HepG2 (cell line): ENCODE measurements at regions not wholly inside any gene's neighbourhood (a gene's known extent, or its start where the extent isn't known, plus 50 kb on each side); places are given as distances from the start of the nearest gene placed in this dataset.

Source experiments
- ATAC-seq: fragments of 200-7000 bp; cut with Tn5 transposase; 3 replicates; pipeline ENCODE4 v1.9.1; 2020; ENCODE audit warnings: mild to moderate bottlenecking, moderate library complexity
- BruUV-seq: library from RNA; stranded (reverse); fragments of 400-500 nt; replicated peaks from 2 replicates; lab custom pipeline; 2021; lab: Mats Ljungman, UMichigan
- CTCF ChIA-PET: fragments of 300-600 bp; formaldehyde crosslinking; extraction: SDS; loops from one replicate; lab custom pipeline; 2021; ENCODE audit warnings: low total read pairs, inconsistent platforms, low intra/inter-chr PET ratio; lab: Yijun Ruan, JAX
- POLR2A ChIA-PET: fragments of 350-600 bp; sonication (Branson Sonifier 250); formaldehyde crosslinking; loops from one replicate; lab custom pipeline; 2020; ENCODE audit warnings: antibody characterized with exemption, inconsistent platforms; lab: Yijun Ruan, JAX
- DNase-seq: peaks from one replicate; pipeline ENCODE4 v3.0.0-alpha.2; 2015; ENCODE audit warnings: low spot score
- FAIRE-seq: peaks from 3 replicates; lab custom pipeline; 2011; peaks lifted over from hg19 to GRCh38; lab: Jason Lieb, UNC
- H2AFZ ChIP-seq: one replicate; pipeline ENCODE4 v1.6.1; 2011; ENCODE audit warnings: low read length, inconsistent platforms
- H3K27ac ChIP-seq: fragments of 300-600 bp; 3 replicates; pipeline ENCODE4 v1.8.0; 2011; ENCODE audit warnings: mixed run types, mild to moderate bottlenecking, mixed read lengths, low read length, inconsistent platforms; ENCODE audit not compliant: insufficient read depth; ENCODE audit errors: extremely low read length
- H3K27me3 ChIP-seq, 2 experiments: fragments of 200-600 bp in 1 of 2; 2 replicates in 1 of 2; 3 replicates in 1 of 2; pipeline versions ENCODE4 v1.6.0 to v1.8.0; 2011; ENCODE audit warnings: low read length in 2 of 2, mild to moderate bottlenecking in 2 of 2, moderate library complexity in 2 of 2, inconsistent platforms in 1 of 2; ENCODE audit not compliant: insufficient read depth in 2 of 2, control insufficient read depth in 1 of 2
- H3K36me3 ChIP-seq, 2 experiments: fragments of 200-600 bp in 1 of 2; replicated peaks in 1 of 2; 2 replicates in 1 of 2; 3 replicates in 1 of 2; pipeline versions ENCODE4 v1.5.1 to v1.8.0; 2011; ENCODE audit warnings: low read length in 2 of 2, inconsistent platforms in 1 of 2; ENCODE audit not compliant: insufficient read depth in 2 of 2, control insufficient read depth in 1 of 2
- H3K4me1 ChIP-seq: 2 replicates; pipeline ENCODE4 v1.5.1; 2012; ENCODE audit warnings: low read length, inconsistent platforms; ENCODE audit not compliant: insufficient read depth
- H3K4me2 ChIP-seq: 2 replicates; pipeline ENCODE4 v1.6.0; 2011; ENCODE audit warnings: low read depth, low read length, inconsistent platforms
- H3K4me3 ChIP-seq, 3 experiments: fragments of 200-600 bp in 1 of 3; sonication (generic), shearing (Covaris generic) in 1 of 3; replicated peaks in 1 of 3; 2 replicates each; pipeline ENCODE4 v1.5.1; 2011 to 2016; ENCODE audit warnings: low read length in 3 of 3, inconsistent platforms in 2 of 3, low read depth in 2 of 3, mild to moderate bottlenecking in 2 of 3, control low read depth in 1 of 3, mixed read lengths in 1 of 3; ENCODE audit not compliant: insufficient read depth in 1 of 3
- H3K79me2 ChIP-seq: one replicate; pipeline ENCODE4 v1.6.1; 2011; ENCODE audit warnings: low read length, inconsistent platforms; ENCODE audit not compliant: insufficient read depth
- H3K9ac ChIP-seq: 2 replicates; pipeline ENCODE4 v1.6.0; 2011; ENCODE audit warnings: mild to moderate bottlenecking, low read depth, low read length, inconsistent platforms; ENCODE audit not compliant: insufficient read depth
- H3K9me3 ChIP-seq: 2 replicates; pipeline ENCODE4 v1.5.1; 2012; ENCODE audit warnings: mild to moderate bottlenecking, low read length
- H4K20me1 ChIP-seq: 2 replicates; pipeline ENCODE4 v1.6.0; 2011; ENCODE audit warnings: inconsistent platforms, mild to moderate bottlenecking, low read length, moderate library complexity; ENCODE audit not compliant: insufficient read depth
- AGO2 ChIP-seq: fragments of 200-400 bp; formaldehyde crosslinking; optimal IDR thresholded peaks from 2 replicates; pipeline ENCODE3; 2017; ENCODE audit warnings: mild to moderate bottlenecking, low read depth, low read length, moderate library complexity
- ATAD3A ChIP-seq: sonication (generic); formaldehyde crosslinking; IDR thresholded peaks from 2 replicates; pipeline ENCODE4 v1.4.0; 2020; ENCODE audit warnings: missing genetic modification reagents
- FOSL2 ChIP-seq: sonication (generic); formaldehyde crosslinking; IDR thresholded peaks from 2 replicates; pipeline ENCODE4 v1.4.0; 2020; ENCODE audit warnings: missing genetic modification reagents
- KAT2B ChIP-seq: fragments of 150-350 bp; IDR thresholded peaks from 2 replicates; pipeline ENCODE4 v1.6.1; 2014; ENCODE audit warnings: low read depth, low read length, borderline replicate concordance
- MAFK ChIP-seq, 2 experiments: IDR thresholded peaks in 1 of 2; conservative IDR thresholded peaks in 1 of 2; 2 replicates each; pipeline ENCODE4 v1.6.1; 2011; ENCODE audit warnings: improper control_type of control experiment in 2 of 2, low read length in 2 of 2
- MZF1 ChIP-seq: sonication (generic); formaldehyde crosslinking; IDR thresholded peaks from 2 replicates; pipeline ENCODE4 v1.8.1; 2023; ENCODE audit warnings: mild to moderate bottlenecking, missing genetic modification reagents, borderline replicate concordance
- PLRG1 ChIP-seq: fragments of 450-650 bp; conservative IDR thresholded peaks from 2 replicates; pipeline ENCODE4 v1.6.1; 2016
- XBP1 ChIP-seq: sonication (generic); formaldehyde crosslinking; IDR thresholded peaks from 2 replicates; pipeline ENCODE4 v1.5.0; 2020; ENCODE audit warnings: missing genetic modification reagents
- ZBTB7A ChIP-seq: sonication (generic); formaldehyde crosslinking; IDR thresholded peaks from 2 replicates; pipeline ENCODE4 v1.8.0; 2022; ENCODE audit warnings: mild to moderate bottlenecking, missing genetic modification reagents
- ZFP36 ChIP-seq: fragments of 150-350 bp; IDR thresholded peaks from 2 replicates; pipeline ENCODE4 v1.6.1; 2018; ENCODE audit warnings: borderline replicate concordance, low read length, low read depth; ENCODE audit not compliant: partially characterized antibody
- ZNF180 ChIP-seq: sonication (generic); formaldehyde crosslinking; IDR thresholded peaks from 2 replicates; pipeline ENCODE4 v1.4.0; 2020; ENCODE audit warnings: low read depth, missing genetic modification reagents, borderline replicate concordance
- ZNF331 ChIP-seq: sonication (generic); formaldehyde crosslinking; IDR thresholded peaks from 2 replicates; pipeline ENCODE4 v1.4.0; 2020; ENCODE audit warnings: missing genetic modification reagents
- ZNF672 ChIP-seq: sonication (generic); formaldehyde crosslinking; IDR thresholded peaks from 2 replicates; pipeline ENCODE4 v1.8.1; 2022; ENCODE audit warnings: missing genetic modification reagents
- WGBS: methylation state at CpG from one replicate; pipeline ENCODE4 v1.1.6; 2017; ENCODE audit warnings: low lambda C conversion rate; 5-methylcytosine and 5-hydroxymethylcytosine counted together
- in situ Hi-C: cut with HindIII; loops from 2 replicates; pipeline ENCODE4 v1.10.0; 2017; ENCODE audit warnings: low pct_unique_long_range_greater_than_20kb; ENCODE audit not compliant: extremely low pct_ligation_motif_present
- intact Hi-C: fragments of 100-400 bp; cut with micrococcal nuclease; formaldehyde crosslinking; loops from one replicate; pipeline ENCODE4 v1.10.0; 2022; ENCODE audit not compliant: unreplicated experiment
- TF ChIP-seq, protein P1 (sequence below): sonication (generic); formaldehyde crosslinking; IDR thresholded peaks from 2 replicates; pipeline ENCODE4 v1.8.0; 2022; ENCODE audit warnings: missing genetic modification reagents, low read depth, mild to moderate bottlenecking, borderline replicate concordance
- TF ChIP-seq, protein P2 (sequence below): sonication (generic); formaldehyde crosslinking; IDR thresholded peaks from 2 replicates; pipeline ENCODE4 v1.5.0; 2020; ENCODE audit warnings: mild to moderate bottlenecking, missing genetic modification reagents, borderline replicate concordance
- TF ChIP-seq, protein P3 (sequence below): IDR thresholded peaks from 2 replicates; pipeline ENCODE4 v1.6.1; 2016; ENCODE audit warnings: low read depth, control low read depth
- TF ChIP-seq, protein P4 (sequence below): sonication (generic); formaldehyde crosslinking; IDR thresholded peaks from 2 replicates; pipeline ENCODE4 v1.8.1; 2023; ENCODE audit warnings: mild to moderate bottlenecking, missing genetic modification reagents

GRCh38 chr10:53135897-53136253, 363.3 kb upstream of the MBL2 start:
- H4K20me1 ChIP-seq: no peaks in the 10 kb centered on the region
- 79% methylated on average over 2 of the region's 2 CpGs for WGBS
- ChIA-PET POLR2A (no interaction called here), CTCF (no interaction called here)
- H3K4me2 ChIP-seq: no peak overlapping the region
- no peak for DNase-seq
- peaks cover 23% of the 10 kb centered on the region for H3K4me1 ChIP-seq
- no peaks in the 10 kb centered on the region for H3K27me3 ChIP-seq
- no peak overlapping the region for H3K4me3 ChIP-seq
- FAIRE-seq: no peak
- no peaks in the 10 kb centered on the region for H3K79me2 ChIP-seq
- in situ Hi-C loops: no loop called here
- TF ChIP-seq AGO2: no peak
- TF ChIP-seq MZF1 (CRISPR knock-in tag): no peak
- no peak for TF ChIP-seq XBP1 (CRISPR knock-in tag)
- TF ChIP-seq, protein P1, sequence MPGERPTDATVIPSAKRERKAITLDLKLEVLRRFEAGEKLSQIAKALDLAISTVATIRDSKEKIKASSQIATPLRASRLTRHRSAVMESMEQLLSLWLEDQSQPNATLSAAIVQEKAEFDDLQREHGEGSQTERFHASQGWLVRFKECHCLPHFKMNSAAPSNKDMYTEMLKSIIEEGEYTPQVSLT: no peak
- TF ChIP-seq, protein P2, sequence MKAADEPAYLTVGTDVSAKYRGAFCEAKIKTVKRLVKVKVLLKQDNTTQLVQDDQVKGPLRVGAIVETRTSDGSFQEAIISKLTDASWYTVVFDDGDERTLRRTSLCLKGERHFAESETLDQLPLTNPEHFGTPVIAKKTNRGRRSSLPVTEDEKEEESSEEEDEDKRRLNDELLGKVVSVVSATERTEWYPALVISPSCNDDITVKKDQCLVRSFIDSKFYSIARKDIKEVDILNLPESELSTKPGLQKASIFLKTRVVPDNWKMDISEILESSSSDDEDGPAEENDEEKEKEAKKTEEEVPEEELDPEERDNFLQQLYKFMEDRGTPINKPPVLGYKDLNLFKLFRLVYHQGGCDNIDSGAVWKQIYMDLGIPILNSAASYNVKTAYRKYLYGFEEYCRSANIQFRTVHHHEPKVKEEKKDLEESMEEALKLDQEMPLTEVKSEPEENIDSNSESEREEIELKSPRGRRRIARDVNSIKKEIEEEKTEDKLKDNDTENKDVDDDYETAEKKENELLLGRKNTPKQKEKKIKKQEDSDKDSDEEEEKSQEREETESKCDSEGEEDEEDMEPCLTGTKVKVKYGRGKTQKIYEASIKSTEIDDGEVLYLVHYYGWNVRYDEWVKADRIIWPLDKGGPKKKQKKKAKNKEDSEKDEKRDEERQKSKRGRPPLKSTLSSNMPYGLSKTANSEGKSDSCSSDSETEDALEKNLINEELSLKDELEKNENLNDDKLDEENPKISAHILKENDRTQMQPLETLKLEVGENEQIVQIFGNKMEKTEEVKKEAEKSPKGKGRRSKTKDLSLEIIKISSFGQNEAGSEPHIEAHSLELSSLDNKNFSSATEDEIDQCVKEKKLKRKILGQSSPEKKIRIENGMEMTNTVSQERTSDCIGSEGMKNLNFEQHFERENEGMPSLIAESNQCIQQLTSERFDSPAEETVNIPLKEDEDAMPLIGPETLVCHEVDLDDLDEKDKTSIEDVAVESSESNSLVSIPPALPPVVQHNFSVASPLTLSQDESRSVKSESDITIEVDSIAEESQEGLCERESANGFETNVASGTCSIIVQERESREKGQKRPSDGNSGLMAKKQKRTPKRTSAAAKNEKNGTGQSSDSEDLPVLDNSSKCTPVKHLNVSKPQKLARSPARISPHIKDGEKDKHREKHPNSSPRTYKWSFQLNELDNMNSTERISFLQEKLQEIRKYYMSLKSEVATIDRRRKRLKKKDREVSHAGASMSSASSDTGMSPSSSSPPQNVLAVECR (CRISPR knock-in tag): no peak
- TF ChIP-seq, protein P3, sequence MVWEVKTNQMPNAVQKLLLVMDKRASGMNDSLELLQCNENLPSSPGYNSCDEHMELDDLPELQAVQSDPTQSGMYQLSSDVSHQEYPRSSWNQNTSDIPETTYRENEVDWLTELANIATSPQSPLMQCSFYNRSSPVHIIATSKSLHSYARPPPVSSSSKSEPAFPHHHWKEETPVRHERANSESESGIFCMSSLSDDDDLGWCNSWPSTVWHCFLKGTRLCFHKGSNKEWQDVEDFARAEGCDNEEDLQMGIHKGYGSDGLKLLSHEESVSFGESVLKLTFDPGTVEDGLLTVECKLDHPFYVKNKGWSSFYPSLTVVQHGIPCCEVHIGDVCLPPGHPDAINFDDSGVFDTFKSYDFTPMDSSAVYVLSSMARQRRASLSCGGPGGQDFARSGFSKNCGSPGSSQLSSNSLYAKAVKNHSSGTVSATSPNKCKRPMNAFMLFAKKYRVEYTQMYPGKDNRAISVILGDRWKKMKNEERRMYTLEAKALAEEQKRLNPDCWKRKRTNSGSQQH (CRISPR knock-in tag): no peak
- TF ChIP-seq, protein P4, sequence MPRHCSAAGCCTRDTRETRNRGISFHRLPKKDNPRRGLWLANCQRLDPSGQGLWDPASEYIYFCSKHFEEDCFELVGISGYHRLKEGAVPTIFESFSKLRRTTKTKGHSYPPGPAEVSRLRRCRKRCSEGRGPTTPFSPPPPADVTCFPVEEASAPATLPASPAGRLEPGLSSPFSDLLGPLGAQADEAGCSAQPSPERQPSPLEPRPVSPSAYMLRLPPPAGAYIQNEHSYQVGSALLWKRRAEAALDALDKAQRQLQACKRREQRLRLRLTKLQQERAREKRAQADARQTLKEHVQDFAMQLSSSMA (CRISPR knock-in tag): no peak
- TF ChIP-seq ZFP36: no peak
- no peak for TF ChIP-seq MAFK (conservative IDR thresholded peaks at IDR 0.05 in 1 of 2, IDR thresholded peaks at IDR 0.05 in 1 of 2; ENCODE audit: low read length in 2 of 2)
- TF ChIP-seq ATAD3A (CRISPR knock-in tag): no peak
- TF ChIP-seq ZBTB7A (CRISPR knock-in tag): no peak
- TF ChIP-seq ZNF331 (CRISPR knock-in tag): no peak
- no peak for TF ChIP-seq ZNF672
- TF ChIP-seq FOSL2 (CRISPR knock-in tag): no peak
- TF ChIP-seq PLRG1: no peak
- no peak for TF ChIP-seq ZNF180 (CRISPR knock-in tag)
- TF ChIP-seq KAT2B: no peak
- no peak overlapping the region for H3K27ac ChIP-seq
- H2AFZ ChIP-seq: no peak overlapping the region
- H3K36me3 ChIP-seq: no peaks in the 10 kb centered on the region
- no TSS peak for BruUV-seq
- no peaks in the 10 kb centered on the region for H3K9me3 ChIP-seq
- intact Hi-C loops: loop anchor here (5.0 kb wide), 1 partner anchor 184 kb away; no protein-coding TSS in a partner anchor
- ATAC-seq: no peak
- H3K9ac ChIP-seq: no peak overlapping the region
